ENCODE measurements at regions not wholly inside any gene's neighbourhood (a gene's known extent, or its start where the extent isn't known, plus 50 kb on each side); places are given as distances from the start of the nearest gene placed in this dataset.

GRCh38 chr4:89549907-89550306, 242.3 kb upstream of the GPRIN3 start:
- no peak for DNase-seq (ENCODE audit: low spot score)

GRCh38 chr4:89545315-89545714, 237.7 kb upstream of the GPRIN3 start:
- no peak for DNase-seq (ENCODE audit: low spot score)

DNA sequence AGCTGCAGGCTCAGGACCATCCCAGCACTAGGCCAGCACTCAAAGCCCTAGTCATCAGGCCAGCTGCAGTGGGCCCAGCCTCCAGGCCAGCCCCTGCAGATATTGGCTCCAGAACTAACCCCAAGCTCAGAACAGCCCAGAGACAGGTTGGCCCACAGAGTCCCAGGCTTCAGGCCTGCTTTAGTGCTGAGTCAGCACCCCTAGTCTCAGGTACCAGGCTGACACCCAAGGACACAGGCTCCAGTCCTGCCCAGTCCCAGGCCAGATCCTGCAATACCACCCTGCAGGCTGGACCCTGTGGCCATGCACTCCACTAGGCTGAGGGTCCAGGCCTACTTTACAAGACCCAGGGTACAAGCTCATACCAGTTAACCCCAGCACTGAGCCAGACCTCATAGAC, 234.4 kb upstream of the GPRIN3 start:
- no peak for DNase-seq (ENCODE audit: low spot score)

- DNase-seq (ENCODE audit: low spot score): no peak
These were observed 232.5 kb upstream of the GPRIN3 start for GRCh38 chr4:89539797-89540711.

DNA sequence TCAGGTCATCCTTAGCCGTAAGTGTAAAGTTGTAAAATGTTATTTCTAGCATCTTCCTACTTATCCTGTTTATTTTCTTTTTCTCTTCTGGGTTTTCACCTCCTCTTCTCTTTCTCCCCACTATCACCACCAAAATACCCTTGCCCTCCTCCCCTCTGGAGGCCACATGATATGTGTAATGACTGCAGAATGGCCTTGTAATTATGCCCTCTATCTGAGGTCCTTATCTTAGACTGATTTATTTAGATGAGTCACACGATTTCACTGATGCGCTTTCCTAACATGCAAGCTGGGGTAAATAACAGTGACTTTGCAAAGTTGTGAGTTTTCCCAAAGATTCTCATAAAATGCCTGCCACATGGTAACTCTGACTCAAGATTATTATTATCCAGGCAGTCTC, 231.8 kb upstream of the GPRIN3 start:
- DNase-seq (ENCODE audit: low spot score): no peak

DNA sequence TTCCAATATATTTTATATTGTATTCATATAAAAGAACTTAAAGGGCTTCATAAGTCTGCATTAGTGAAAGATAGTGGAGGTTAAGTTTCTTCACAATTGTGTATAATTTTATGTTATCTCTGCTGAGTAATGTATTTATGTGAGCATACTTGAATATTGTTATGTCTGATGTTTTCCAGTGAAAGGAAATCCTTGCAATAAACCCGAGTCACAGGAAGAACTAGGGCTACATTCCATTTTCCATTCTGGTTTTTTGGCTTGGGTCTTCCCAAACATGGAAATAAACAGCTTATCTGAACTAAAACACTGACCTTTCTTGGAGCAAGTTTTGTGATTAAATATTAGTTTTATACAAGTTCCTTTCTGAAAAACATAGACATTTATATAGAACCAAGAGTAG, 231.3 kb upstream of the GPRIN3 start:
- DNase-seq (ENCODE audit: low spot score): no peak

- DNase-seq (ENCODE audit: low spot score): no peak
These were observed 230.6 kb upstream of the GPRIN3 start for GRCh38 chr4:89538171-89538570.

DNA sequence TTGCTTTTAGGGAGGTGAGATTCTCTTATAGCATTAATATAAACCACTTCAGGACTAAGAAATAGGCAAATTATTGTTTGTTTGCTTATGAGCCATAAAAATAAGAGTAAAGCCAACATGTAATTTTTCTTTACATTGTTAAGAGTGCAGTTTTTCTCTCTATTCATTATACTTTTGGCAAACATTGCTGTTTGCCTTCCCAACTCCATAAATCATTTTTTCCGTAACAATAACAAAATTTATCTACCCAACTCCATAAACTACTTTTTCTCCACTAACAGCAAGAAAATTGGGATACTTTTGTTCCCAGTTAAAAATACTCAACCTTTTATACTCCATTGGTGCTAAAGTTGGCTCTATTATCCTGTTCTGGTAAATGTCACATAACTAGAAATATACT, 229.7 kb upstream of the GPRIN3 start:
- DNase-seq (ENCODE audit: low spot score): no peak

GRCh38 chr4:89535251-89535650, 227.7 kb upstream of the GPRIN3 start:
- no peak for DNase-seq (ENCODE audit: low spot score)

DNA sequence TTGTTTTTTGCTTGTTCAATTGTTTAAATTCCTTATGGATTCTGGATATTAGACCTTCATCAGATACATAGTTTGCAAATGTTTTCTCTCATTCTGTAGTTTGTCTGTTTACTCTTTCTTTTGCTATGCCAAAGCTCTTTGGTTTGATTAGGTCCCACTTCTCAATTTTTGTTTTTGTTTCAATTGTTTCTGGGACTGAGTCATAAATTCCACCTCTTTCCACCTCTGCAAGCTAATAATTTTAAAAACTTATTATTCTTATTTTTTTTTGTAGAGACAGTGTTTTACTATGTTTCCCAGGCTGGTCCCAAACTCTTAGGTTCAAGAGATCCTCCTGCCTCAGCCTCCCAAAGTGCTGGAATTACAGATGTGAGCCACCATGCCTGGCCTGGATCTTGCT, 226.8 kb upstream of the GPRIN3 start:
- no peak for DNase-seq (ENCODE audit: low spot score)

DNA sequence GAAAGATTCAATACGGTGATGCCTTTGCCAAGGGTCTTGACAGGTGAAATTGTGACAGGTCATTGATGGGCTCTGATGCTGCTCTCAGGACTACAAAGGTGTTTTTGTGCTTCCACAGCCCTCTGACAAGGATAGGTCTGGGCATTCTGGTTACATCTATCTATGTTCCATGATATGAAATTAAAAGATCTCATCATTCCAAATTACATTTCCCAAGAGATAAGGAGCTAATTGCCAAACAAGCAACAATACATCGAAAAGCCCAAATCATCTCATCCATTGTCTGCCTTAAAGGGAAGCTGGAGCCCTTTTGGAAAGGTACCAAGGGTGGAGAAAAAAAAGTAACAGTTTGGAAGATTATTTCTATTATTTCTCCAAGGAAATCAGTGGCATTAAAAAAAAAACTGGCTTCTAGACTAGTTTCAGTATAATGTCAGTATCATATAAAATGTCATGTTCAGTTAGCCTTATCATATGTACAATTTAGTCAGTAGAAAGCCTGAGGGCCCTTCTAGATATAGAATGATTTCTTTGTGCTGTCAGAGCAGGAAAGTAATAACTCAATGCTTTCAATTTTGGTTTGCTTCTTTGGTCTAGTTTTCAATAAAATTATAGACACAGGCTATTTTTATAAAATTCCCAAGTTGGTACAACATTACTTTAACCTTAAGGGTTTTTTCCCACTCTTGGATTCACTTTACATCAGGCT, 224.5 kb upstream of the GPRIN3 start:
- no peak for DNase-seq (ENCODE audit: low spot score)

GRCh38 chr4:89528526-89529133, 221.0 kb upstream of the GPRIN3 start:
- no peak for DNase-seq (ENCODE audit: low spot score)

DNA sequence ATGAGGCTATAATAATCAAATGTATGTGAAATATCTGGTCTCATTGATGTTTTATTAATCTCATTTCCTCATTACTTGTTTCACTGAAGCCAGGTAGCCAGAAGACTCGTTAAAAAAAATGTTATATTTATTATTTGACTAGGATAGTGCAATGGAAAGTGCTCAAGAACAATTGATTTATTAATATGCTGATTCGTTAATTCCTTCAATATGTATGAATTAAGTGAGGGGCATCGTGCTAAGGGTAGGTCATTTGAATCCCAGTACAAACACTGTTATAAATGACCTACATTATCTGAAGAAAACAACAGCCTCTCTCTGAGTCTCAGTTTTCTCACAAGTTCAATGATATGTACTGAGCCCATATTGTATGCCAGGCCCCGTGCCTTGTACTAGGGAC, 214.2 kb upstream of the GPRIN3 start:
- DNase-seq (ENCODE audit: low spot score): no peak

- no peak for DNase-seq (ENCODE audit: low spot score)
These were observed 212.2 kb upstream of the GPRIN3 start for GRCh38 chr4:89519771-89520320.

DNA sequence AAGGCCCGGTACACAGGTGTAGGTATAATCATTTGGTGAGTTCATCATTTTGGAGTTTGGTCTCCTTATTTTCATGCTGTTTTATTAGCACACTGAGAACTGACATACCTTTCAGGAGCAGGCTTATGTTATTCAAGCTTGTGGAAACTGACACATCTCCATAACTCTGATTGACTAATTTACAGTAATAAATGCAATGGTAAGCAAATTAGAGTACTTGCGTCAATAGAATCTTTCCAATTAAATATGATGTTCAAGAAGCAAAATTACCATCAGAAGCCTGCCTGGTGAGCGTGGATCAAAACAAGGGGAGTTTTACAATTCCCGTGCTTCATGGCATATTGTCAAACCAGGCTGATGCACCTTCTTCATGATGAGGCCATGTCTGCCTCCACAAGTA, 210.7 kb upstream of the GPRIN3 start:
- no peak for DNase-seq (ENCODE audit: low spot score)

DNA sequence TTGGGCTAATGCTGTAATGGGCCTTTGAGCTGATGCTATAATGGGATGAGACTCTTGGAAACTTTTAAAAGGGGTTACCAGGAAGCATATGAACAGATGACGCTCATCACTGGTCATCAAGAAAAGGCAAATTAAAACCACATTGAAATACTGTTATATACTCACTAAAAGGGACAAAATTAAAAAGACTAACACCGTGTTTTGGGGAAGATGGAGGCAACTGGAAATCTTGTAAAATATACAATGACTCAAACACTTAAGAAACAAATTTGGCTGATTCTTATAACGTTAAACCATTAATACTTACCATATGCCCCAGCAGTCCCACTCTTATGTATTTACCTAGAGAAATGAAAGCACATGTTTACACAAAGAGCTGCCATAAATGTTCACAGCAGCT, 207.2 kb upstream of the GPRIN3 start:
- no peak for DNase-seq (ENCODE audit: low spot score)

DNA sequence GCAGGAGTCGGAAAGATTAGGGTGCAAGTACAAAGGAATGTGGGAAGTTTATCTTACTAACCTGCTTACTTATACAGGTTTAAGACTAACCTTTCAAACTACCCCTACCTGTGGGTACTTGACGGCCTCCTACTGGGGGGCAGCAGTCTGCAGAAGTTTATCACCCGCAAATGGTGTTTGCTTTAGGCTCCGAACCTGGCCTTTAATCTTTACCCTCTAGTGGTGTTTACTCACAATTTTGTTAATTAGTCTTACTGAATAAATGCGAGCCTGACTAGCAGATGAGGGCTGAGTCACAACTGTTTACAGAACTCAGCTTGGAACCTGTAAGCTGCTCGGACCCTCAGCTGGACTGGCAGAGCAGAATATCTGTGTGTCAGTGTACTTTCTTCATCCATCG, 204.2 kb upstream of the GPRIN3 start:
- DNase-seq (ENCODE audit: low spot score): no peak

GRCh38 chr4:89509708-89510281, 202.2 kb upstream of the GPRIN3 start:
- DNase-seq (ENCODE audit: low spot score): no peak

DNA sequence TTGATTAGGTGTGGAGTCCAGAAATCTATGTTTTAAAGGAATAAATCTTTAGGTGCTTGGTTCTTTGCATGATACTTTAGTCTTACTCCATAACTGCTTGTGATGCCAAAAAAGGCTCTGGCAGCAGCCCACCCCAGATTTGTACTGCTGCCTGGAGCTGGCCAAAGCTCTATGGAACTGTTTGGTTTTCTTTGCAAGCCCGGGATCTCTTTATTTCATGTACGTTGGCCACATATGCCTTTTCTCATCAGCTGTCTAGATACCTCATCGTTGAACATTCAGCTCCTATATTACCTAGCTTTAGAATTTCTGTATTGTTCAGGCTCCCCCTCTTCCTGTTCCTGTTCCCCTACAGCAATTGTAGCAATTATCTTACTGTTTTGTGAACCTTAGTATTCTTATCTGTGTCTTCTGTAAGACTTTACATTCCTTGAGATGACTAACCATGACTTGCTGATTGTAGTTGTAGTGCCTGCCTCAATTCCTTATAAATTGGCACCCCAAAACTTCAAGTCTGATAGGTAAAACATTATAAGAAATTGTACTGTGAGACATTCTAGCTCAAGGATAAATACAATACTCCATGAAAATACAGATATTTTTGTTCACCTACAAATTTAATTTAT, 199.4 kb upstream of the GPRIN3 start:
- DNase-seq (ENCODE audit: low spot score): no peak

DNA sequence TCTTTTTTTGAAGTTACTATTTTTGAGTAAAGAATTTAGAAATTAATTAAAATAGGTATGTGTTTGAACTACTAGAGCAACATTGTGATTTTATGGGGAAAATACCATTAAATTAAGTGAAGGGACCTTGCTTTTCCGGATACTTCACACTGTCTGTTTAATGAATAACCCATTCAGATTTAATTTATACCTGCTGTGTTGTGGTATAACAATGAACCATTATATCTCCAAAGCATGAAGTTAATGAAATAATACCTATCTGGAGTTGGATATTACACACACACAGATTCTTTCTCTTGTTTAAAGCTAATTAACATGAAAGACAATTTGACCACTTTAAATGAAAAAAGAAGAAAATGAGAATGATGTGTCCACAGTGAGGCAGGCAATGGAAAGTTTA, 195.0 kb upstream of the GPRIN3 start:
- DNase-seq (ENCODE audit: low spot score): no peak

DNA sequence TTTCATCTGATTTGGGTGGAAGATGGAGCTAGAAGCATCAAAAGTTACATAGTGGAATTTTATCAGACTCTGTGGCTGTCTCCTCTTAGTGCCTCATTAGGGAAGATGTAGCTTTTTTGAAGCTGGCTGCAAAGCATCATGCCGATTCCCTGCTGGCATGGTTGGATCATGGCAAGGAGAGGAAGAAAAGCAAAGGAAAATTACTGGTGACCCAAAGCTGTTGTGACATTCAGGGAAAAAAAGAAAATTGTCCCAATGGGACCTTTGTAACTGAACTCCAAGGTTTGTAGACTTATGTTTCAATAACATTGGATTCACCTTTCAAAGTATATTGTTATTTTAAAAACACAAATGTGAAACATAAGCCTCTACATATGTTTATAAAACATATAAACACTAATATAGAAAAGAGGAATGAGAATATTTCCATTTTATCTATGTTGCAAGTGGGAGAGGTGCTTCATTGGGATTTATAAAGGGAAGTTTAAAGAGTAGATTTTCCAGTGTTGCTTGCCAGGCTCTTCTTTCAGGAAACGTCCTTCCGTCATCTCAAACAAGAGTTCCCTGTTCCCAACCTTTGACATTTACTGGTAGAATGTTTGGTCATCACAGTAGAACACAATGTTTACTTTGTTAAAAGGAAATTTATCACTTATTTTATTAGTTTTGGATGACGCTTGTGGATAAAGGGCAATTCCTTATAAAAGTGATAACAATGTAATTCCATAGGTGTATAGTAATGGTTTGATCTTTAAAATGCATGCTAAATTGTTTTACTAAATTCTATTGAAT, 190.1 kb upstream of the GPRIN3 start:
- DNase-seq (ENCODE audit: low spot score): no peak

All from cerebellar cortex (tissue), 1 donor.